HPDE6-E6E7 (cell line): ENCODE measurements at regions not wholly inside any gene's neighbourhood (a gene's known extent, or its start where the extent isn't known, plus 50 kb on each side); places are given as distances from the start of the nearest gene placed in this dataset.
A peak's percentile ranks its signal among the peaks of the same experiment; 100 is the strongest.

Experiments
- DNase-seq: peaks from one replicate; pipeline ENCODE4 v3.0.0; 2011; ENCODE audit warnings: missing footprints; ENCODE audit errors: extremely low spot score

DNA sequence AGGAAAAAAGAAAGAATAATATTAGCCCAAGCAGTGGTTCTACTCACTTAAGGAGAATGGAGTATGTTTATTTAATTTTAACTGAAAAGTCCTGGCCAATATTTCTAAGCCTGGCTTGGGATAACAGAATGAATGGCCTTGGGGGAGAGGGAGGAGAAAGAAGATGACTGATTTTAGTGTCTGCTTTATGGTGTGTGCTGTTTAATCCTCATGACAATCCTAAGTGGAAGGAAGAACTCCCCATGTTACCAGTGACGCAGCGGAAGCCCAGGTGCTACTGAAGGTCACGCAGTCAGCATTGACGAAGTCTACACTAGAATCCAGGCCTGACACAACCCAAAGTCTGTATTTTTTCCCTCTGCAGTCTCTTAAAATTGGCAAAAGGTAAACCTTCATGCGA lies 50.5 kb downstream of the PALM2AKAP2 start:
- DNase-seq, result no peak

DNA sequence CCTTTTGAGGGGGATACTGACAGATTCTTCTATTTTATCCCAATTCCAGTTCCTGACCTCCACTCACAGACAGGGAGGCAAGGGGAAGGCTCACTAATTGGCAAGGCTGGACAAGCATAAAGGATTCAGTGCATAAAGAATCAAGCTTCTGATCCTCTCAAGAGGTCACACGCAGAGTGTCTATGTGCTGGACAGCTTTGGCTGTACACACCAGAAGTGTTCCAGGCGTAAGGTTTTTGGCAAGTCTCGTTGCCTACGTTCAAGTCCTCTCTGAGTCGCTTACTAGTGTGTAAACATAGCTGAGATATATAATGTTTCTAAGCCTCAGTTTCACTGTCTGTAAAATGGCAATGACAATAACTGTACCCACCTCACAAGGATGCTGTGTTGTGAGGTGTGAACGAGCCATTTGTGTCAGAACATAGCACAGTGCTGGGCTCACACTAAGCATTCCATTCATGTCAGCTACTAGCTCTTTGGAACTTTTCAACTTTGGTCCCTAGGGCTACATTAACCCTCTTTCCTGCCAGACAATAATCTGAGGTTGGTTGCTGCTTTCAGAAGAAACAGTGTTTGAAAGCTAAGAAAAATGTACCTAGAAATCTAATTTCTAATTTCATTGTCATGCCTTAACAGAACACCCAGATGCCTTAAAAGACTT lies 52.1 kb downstream of the PALM2AKAP2 start:
- no peak for DNase-seq

DNA sequence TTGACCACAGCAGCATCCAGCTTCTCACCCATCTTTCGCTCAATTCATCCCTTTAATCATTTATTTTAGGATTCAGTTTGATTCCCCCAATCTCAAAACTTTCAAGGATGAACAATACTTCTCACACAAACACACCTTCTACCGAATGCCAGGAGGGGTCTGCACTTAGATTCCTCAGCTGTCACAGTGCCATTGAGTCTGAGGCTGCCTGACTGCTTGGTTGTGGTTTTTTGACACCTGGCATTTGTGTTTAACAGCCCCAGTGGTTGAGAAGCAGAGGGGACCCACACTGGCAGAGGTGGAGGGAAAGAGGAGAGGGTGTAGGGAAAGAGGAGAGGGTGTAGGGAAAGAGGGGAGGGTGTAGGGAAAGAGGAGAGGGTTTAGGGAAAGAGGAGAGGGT lies 54.9 kb downstream of the PALM2AKAP2 start:
- no peak for DNase-seq

DNA sequence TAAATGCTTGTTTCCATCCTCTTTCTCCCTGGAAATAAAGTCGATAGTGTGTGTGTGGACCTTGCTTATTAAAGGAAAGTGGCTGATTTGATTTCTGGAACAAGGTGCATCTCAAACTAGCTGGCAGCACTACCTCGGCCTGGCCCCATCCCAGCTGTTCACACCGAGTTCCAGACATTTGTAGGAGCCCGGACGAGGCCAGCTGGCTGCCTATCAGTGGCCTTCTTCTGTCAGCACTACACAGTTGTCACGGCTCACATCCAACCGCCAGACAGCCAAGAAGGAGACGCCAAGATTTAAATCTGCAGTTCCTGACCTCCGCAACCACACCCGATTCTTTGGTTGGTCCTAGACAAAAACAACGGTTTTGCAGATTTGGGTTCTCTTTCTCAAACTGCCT lies 63.6 kb downstream of the PALM2AKAP2 start:
- no peak for DNase-seq

DNA sequence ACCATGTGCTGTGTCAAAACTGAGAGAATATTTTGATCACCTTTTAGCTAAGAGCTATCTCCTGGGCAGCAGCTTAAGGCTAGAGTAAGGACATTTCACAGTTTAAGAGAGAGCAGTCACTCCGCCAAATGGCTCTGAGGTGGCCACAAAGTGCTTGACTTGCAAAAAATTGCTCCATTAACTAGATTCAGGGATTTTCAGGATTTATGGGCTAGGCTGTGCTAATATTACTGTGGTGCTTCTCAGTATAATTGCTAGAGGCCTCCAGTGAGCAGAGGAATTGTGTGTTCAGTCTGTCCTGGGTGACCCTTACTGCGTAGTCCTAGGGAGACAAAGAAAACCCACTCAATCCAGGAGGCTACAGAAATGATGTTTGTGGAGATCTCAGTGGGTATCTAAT lies 65.2 kb downstream of the PALM2AKAP2 start:
- DNase-seq, result no peak

DNA sequence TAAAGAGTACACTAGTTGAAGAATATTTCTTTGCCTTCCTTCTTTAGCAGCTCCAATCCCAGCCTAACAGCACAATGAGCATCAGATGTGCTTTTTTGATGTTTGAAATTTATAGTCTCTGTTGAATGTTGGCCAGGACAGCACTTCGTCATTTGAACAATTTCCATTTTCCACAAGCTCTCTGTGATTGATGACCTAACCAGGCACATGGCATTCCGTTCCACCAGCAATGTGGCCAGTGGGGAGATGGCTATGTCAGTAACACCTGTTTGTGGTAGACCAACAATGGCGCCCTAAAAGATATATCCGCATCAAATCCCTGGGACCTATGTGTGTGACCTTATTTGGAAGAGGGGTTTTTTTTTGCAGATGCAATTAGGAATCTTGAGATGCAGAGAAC lies 66.8 kb downstream of the PALM2AKAP2 start:
- DNase-seq, result no peak

GRCh38 chr9:109852556-109852955 lies 72.6 kb downstream of the PALM2AKAP2 start:
- DNase-seq, result no peak

DNA sequence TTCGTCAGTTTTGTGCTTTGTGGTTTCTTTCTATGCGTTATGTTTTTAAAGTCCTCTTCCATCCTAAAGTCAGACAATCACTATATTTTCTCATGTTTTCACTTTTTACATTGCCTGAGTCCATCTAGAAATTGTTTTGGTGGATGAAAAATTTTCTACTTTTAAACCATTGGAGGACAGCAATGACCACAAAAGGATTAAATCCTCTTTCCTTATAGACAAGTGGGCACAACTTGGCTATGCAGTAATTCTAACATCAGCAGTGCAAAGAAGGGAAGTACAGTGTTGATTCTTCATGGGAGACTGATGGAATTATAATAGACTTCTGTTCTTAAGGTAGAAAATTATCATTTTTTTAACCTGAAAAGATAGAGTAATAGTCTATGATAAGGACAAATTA lies 75.5 kb downstream of the PALM2AKAP2 start:
- DNase-seq, result no peak

DNA sequence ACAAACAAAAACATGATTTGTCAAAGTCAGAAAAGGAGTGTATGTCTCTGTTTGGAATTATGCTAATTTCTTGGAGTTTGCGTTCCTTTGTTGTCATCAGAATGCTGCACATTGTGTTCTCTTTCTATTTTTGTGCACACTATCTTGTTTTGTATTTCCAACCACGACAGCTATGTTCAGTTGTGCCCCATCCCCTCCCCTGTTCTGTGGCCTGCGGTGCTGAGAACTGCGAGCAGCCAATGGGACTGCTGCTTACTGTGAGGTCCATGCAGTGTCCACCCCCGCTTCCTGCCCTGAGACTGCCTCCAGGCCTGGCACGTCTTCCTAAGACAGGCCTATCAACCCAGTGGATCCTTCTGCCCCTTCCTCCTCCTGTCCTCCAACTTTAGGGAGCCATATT lies 76.8 kb downstream of the PALM2AKAP2 start:
- no peak for DNase-seq

DNA sequence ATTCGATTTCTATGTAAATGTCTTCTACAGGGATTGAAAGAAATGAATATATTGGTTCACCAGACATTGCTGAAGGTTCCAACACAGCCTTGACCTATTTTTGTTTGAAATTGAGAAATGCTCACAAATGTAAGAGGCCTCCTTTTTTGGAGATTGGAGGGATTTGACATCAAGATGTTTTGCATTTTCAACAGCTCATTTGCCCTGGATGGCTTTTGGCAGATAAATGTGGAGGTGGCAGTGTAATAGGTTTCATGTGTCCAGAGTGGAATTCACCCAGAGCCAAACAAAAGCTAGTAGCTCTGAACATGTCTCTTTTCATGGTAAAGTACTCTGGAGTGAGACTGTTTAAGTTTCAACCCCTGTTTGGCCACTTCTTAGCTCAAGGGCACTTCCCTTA lies 77.3 kb downstream of the PALM2AKAP2 start:
- DNase-seq, result no peak

DNA sequence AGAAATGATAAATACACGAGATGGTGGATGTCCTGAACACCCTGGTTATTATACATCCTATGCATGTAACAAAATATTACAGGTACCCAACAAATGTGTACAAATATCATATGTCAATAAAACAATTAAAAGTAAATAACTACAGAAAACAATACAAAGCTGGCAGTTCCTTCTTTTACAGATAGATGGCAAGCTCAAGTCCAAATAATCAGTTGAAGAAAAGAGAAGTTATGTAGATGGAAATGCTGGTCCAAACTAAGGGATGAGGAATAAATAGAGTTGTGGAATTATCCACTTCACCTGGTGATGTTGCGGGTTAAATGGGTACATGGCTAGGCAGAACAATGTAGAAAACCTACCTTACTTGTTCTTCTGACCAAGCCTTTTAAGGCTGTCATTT lies 79.4 kb downstream of the PALM2AKAP2 start:
- DNase-seq, result no peak

DNA sequence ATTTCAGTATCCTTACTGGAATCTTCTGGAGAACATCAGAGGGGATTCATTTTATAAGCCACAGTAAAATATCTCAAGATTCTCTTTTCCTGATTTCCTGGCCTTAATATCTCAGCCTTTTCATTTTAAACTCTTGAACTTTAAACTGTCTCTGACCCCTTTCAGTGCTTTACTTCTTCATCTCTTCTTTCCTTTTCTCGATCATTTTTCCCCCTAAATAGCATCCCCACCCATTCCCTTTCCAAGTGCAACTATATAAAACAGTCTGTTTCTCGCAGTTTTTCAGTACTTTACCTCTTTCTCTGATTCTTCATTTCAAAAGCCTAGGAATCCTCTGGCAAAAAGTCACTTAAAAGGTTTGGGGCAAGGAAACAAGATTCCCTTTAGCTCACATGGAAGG lies 80.5 kb downstream of the PALM2AKAP2 start:
- DNase-seq, result no peak

GRCh38 chr9:109861499-109861898 lies 81.5 kb downstream of the PALM2AKAP2 start:
- DNase-seq, result no peak

DNA sequence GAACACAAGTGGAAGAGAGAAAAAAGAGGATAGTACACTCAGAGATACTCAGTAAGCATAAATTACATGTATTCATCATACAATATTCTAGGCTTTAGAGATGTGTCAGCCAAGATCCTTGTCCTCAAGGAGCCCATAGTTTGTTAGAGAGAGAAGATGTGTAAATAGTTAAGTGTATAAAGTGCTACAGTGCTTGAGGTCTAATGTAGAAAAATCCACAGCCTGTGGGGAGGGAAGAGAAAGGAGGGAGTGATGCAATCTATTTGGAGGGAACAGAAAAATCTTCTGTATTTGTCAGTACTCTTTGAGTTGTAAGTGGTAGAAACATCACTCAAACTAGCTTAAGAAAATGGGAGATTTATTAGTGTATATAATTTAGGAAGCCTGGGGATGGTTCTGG lies 81.9 kb downstream of the PALM2AKAP2 start:
- no peak for DNase-seq

DNA sequence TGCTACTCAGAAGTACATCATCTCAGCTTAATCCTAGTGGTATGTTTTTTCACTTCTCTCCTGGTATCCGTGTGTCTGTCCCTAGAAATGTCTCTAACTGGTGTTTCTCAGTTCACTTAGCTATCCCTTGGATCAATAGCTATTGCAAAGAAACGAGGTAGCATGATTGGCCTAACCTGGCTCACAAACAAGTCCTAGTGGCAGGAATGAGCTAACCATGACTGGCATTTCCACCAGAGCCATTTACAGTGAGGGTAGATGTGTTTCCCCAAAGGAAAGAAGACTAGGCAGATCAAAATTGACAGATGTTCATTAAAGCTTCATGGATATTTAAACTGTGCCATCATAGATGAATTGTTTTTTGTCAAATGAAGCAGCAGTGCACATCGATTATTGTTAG lies 82.5 kb downstream of the PALM2AKAP2 start:
- no peak for DNase-seq

DNA sequence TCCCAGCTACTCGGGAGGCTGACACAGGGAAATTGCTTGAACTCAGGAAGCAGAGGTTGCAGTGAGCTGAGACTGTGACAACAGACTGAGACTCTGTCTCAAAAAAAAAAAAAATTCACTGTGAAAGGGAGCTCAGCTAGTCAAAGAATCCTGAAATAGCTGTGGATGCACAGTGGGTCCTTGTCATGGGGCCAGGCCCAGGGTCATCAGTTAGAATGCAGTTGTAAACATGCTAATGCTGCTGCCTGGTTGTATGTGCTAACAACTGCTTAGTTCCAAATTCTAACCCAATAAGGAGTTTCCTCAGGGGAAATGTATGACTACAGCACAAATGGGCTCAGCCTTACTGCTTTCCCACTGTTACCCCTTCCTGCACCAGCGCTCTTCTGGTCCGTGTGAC lies 84.0 kb downstream of the PALM2AKAP2 start:
- no peak for DNase-seq

DNA sequence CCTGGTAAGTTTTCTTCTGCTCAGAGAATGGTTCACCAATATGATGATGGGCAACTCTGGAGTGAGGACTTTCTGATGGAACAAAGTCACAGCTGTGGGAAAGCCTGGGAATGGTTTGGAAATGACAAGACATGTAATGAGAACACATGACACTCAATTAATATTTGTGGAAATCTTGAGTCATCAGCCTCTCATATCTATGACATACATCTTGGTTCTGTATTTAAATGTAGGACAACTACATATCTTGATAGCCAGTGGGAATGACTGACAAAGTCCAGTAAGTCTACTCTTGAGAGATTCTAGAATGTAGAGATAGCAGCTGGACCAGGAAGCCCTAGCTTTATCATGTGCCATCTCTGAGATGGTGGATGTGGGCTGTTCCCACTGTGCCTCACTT lies 85.5 kb downstream of the PALM2AKAP2 start:
- no peak for DNase-seq

- DNase-seq, result no peak
These were observed 88.2 kb downstream of the PALM2AKAP2 start for GRCh38 chr9:109868207-109868606.

GRCh38 chr9:109868722-109869121 lies 88.7 kb downstream of the PALM2AKAP2 start:
- DNase-seq, result no peak

DNA sequence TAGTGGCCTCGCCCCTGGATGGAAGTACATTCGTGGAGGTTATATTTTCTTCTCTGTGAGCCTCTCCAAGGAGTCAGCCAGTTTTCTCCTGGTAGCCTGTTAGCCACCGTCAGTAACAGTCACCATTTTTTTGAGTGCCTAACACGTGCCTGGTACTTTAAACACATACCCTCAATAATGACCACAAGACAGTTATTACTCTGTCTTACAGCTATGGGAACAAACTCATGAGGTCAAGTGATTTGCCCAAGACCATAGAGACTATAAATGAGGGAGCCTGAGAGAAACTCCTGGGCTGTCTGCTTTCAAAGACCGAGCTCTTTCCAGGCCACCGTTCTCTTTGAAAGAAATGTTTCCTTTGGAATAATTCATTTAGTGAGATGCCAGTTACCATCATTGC lies 90.4 kb downstream of the PALM2AKAP2 start:
- DNase-seq, result no peak

DNA sequence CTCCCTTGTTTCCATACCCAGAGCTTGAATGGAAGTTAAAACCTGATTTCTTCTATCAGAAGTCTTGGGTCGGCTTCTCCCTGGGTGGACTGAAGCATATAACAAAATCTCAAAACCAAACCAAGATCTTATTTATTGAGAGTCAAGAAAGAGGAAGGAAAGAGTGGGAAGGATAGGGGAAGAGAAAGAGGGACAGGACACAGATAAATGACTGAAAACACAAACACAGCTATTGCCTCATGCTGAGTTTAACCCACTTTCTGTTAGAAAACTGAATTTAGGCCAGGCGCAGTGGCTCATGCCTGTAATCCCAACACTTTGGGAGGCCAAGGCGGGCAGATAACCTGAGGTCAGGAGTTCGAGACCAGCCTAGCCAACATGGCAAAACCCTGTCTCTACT lies 92.9 kb downstream of the PALM2AKAP2 start:
- no peak for DNase-seq

- no peak for DNase-seq
These were observed 95.6 kb downstream of the PALM2AKAP2 start for GRCh38 chr9:109875495-109876129.

DNA sequence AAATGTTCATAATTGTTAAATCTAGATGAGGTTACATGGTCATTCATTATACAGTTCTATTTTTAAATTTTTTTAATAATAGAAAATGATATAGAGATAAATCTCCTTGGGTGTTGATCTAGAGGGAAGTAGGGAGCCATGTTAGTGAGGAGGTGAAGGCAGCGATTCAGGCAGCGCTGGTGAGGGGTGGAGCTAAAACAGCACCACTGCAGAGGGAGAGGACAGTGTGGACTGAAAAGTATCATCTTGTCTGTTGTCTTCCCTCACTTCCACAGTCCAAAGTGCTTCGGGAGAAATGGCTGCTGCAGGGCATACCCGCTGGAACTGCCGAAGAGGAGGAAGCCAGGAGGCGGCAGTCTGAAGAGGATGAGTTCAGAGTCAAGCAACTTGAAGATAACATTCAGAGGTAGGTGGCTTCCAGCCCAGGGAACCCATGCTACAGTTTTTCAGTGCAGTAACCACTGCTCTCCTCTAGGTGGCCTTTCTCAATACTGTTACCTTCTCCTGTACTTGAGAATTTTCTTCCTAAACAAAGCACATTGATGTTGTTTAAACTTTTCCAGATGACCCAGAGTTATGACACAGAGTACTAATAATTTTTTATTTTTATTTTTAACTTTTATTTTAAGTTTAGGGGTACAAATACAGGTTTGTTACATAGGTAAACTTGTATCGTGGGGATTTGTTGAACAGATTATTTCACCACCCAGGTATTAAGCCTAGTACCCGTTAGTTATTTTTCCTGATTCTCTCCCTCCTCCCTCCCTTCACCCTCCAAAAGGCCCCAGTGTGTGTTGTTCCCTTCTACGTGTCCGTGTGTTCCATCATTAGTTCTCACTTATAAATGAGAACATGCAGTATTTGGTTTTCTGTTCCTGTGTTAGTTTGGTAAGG lies 100.5 kb downstream of the PALM2AKAP2 start:
- peak; percentile 27 for DNase-seq
